OCI-LY7 (cell line): ENCODE measurements at regions not wholly inside any gene's neighbourhood (a gene's known extent, or its start where the extent isn't known, plus 50 kb on each side); places are given as distances from the start of the nearest gene placed in this dataset.

Experiments
- BruUV-seq: library from RNA; stranded (reverse); fragments of 400-500 nt; replicated peaks from 2 replicates; lab custom pipeline; 2021; lab: Mats Ljungman, UMichigan
- CTCF ChIA-PET: fragments of 300-600 bp; sonication (Branson Sonifier 250); formaldehyde crosslinking; loops from one replicate; lab custom pipeline; 2022; ENCODE audit warnings: antibody characterized with exemption; ENCODE audit not compliant: unreplicated experiment; lab: Charles Lee
- POLR2A ChIA-PET: fragments of 300-600 bp; sonication (Branson Sonifier 250); formaldehyde crosslinking; loops from one replicate; lab custom pipeline; 2022; ENCODE audit warnings: antibody characterized with exemption; lab: Charles Lee
- DNase-seq: peaks from one replicate; pipeline ENCODE4 v3.0.0-alpha.2; 2015; ENCODE audit warnings: low spot score
- H2AFZ ChIP-seq: fragments of 200-600 bp; sonication (generic), shearing (Covaris generic); 2 replicates; pipeline ENCODE4 v1.6.1; 2014; ENCODE audit warnings: mild to moderate bottlenecking, antibody characterized with exemption, low read length, moderate library complexity
- H3K27ac ChIP-seq: fragments of 200-600 bp; sonication (generic); 2 replicates; pipeline ENCODE4 v1.5.1; 2014; ENCODE audit warnings: mixed run types, low read depth, mild to moderate bottlenecking, moderate library complexity, low read length, inconsistent platforms; ENCODE audit not compliant: poor library complexity, severe bottlenecking
- H3K36me3 ChIP-seq: fragments of 200-600 bp; sonication (generic); 2 replicates; pipeline ENCODE4 v1.6.1; 2014; ENCODE audit warnings: mild to moderate bottlenecking, antibody characterized with exemption, low read length, moderate library complexity, mixed read lengths; ENCODE audit not compliant: insufficient read depth
- H3K4me1 ChIP-seq: fragments of 200-600 bp; sonication (generic); 2 replicates; pipeline ENCODE4 v1.5.1; 2014; ENCODE audit warnings: mild to moderate bottlenecking, low read length; ENCODE audit not compliant: insufficient read depth, poor library complexity, severe bottlenecking
- H3K4me2 ChIP-seq: fragments of 200-600 bp; sonication (generic); 2 replicates; pipeline ENCODE4 v1.6.1; 2014; ENCODE audit warnings: mild to moderate bottlenecking, low read length
- H3K4me3 ChIP-seq: fragments of 200-600 bp; sonication (generic); 2 replicates; pipeline ENCODE4 v1.5.1; 2014; ENCODE audit warnings: mild to moderate bottlenecking, low read depth, low read length; ENCODE audit not compliant: poor library complexity, severe bottlenecking
- H3K79me2 ChIP-seq: fragments of 200-600 bp; sonication (generic); 2 replicates; pipeline ENCODE4 v1.6.1; 2016; ENCODE audit warnings: low read depth, mild to moderate bottlenecking, low read length, moderate library complexity, mixed read lengths; ENCODE audit not compliant: insufficient read depth
- H3K9me2 ChIP-seq: fragments of 200-600 bp; sonication (generic); 2 replicates; pipeline ENCODE4 v1.6.1; 2016; ENCODE audit warnings: mild to moderate bottlenecking, low read length, mixed read lengths; ENCODE audit not compliant: insufficient read depth
- H3K9me3 ChIP-seq: fragments of 200-600 bp; sonication (generic); 2 replicates; pipeline ENCODE4 v1.6.1; 2014; ENCODE audit warnings: mild to moderate bottlenecking, mixed run types, low read length, mixed read lengths
- H4K20me1 ChIP-seq: fragments of 200-600 bp; sonication (generic); 2 replicates; pipeline ENCODE4 v1.6.1; 2014; ENCODE audit warnings: mild to moderate bottlenecking, antibody characterized with exemption, low read length, moderate library complexity, mixed read lengths; ENCODE audit not compliant: insufficient read depth
- EZH2phosphoT487 ChIP-seq: fragments of 200-600 bp; sonication (generic); IDR thresholded peaks from 2 replicates; pipeline ENCODE4 v1.6.1; 2018; ENCODE audit warnings: low read depth, borderline replicate concordance, mild to moderate bottlenecking, mixed run types, antibody characterized with exemption, low read length, moderate library complexity, mixed read lengths
- intact Hi-C: fragments of 100-400 bp; cut with micrococcal nuclease; formaldehyde crosslinking; loops from one replicate; pipeline ENCODE4 v1.10.0; 2022; ENCODE audit not compliant: unreplicated experiment
- TF ChIP-seq, protein P1 (sequence below): fragments of 200-600 bp; sonication (generic); conservative IDR thresholded peaks from 2 replicates; pipeline ENCODE4 v1.5.1; 2014; ENCODE audit warnings: mild to moderate bottlenecking, antibody characterized with exemption, low read length, moderate library complexity, mixed read lengths

DNA sequence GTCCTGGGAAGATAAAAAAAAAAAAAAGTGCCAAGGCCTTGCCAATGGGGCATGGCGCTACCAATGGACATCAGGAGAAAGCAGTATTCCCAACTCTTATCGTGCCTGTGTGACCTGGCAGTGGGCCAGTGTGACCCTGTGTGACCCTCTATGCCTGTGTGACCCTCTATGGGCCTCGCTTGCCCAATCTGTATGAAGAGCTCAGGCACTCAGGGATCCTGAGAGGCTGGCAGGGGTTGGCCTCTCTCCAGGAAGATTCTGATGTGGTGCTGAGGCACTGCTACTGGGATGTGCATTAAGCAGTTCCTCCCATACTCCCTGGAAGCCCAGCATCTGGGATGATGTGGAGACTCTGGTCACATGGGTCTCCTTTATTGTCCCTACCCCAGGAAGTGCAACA, 179.2 kb downstream of the MACROH2A1 start:
- no peaks in the 10 kb centered on the region for H3K4me1 ChIP-seq
- POLR2A ChIA-PET = interaction anchor here (1.7 kb wide), 1 partner anchor 9 kb away, joined by 4 read pairs; no protein-coding TSS in a partner anchor
- no peaks in the 10 kb centered on the region for H3K9me3 ChIP-seq
- TF ChIP-seq, protein P1, sequence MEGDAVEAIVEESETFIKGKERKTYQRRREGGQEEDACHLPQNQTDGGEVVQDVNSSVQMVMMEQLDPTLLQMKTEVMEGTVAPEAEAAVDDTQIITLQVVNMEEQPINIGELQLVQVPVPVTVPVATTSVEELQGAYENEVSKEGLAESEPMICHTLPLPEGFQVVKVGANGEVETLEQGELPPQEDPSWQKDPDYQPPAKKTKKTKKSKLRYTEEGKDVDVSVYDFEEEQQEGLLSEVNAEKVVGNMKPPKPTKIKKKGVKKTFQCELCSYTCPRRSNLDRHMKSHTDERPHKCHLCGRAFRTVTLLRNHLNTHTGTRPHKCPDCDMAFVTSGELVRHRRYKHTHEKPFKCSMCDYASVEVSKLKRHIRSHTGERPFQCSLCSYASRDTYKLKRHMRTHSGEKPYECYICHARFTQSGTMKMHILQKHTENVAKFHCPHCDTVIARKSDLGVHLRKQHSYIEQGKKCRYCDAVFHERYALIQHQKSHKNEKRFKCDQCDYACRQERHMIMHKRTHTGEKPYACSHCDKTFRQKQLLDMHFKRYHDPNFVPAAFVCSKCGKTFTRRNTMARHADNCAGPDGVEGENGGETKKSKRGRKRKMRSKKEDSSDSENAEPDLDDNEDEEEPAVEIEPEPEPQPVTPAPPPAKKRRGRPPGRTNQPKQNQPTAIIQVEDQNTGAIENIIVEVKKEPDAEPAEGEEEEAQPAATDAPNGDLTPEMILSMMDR = no peak
- TF ChIP-seq EZH2phosphoT487 = no peak
- CTCF ChIA-PET = no interaction called here
- H4K20me1 ChIP-seq = no peaks in the 10 kb centered on the region
- no peak overlapping the region for H3K4me3 ChIP-seq
- BruUV-seq = no TSS peak
- H3K36me3 ChIP-seq = no peaks in the 10 kb centered on the region
- no peak for DNase-seq
- intact Hi-C loops = loop anchor here (5.0 kb wide), 1 partner anchor 112 kb away; no protein-coding TSS in a partner anchor
- H3K4me2 ChIP-seq = no peak overlapping the region
- H2AFZ ChIP-seq = no peak overlapping the region
- H3K27ac ChIP-seq = no peak overlapping the region
- H3K9me2 ChIP-seq = no peaks in the 10 kb centered on the region
- no peaks in the 10 kb centered on the region for H3K79me2 ChIP-seq

DNA sequence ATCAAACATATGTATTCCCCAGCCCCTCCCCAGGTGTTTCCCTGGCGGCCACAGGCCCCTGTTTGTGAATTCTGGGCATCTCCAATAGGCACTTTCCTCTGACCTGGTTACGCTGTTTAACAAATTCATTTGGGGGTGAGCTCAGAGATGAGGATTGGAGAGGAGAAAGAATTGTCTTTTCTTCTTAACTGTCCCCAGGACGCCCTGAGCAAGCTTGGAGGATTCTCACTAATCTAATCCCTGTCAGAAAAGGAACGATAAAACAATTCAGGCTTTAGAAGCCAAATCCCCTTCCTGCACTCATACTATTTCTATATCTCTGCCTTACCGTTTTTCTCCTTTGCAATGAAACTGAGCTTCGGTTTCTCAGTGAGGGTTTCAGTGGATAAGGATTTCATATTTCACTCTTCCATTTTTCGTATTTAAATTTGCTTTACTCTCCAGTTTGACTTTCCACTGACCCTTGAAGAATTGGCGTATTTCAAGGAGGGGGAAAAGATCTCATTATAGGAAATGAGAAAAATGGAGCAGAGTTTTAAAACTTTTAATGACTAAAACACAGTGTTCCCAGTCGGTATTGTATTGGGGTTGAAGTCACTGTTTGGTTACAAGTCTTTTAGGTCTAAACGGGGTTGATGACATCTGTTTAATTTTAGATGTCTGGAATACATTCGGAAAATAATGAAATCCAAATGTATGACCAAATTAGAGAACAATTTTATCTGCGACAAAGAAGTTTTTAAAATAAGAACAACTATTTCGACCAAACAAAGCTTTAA, 180.1 kb downstream of the MACROH2A1 start:
- Histone ChIP-seq H4K20me1 (no peaks in the 10 kb centered on the region), H3K9me3 (no peaks in the 10 kb centered on the region), H3K27ac (no peak overlapping the region), H3K9me2 (no peaks in the 10 kb centered on the region), H3K36me3 (no peaks in the 10 kb centered on the region), H3K4me1 (no peaks in the 10 kb centered on the region), H3K79me2 (no peaks in the 10 kb centered on the region), H3K4me3 (no peak overlapping the region), H2AFZ (no peak overlapping the region), H3K4me2 (no peak overlapping the region)
- intact Hi-C loops = loop anchor here (5.0 kb wide), 1 partner anchor 113 kb away; no protein-coding TSS in a partner anchor
- POLR2A ChIA-PET = interaction anchor here (1.7 kb wide), 1 partner anchor 8 kb away, joined by 4 read pairs; no protein-coding TSS in a partner anchor
- no peak for TF ChIP-seq EZH2phosphoT487
- TF ChIP-seq, protein P1 = no peak
- CTCF ChIA-PET = interaction anchor here (0.6 to 0.8 kb wide), 2 partner anchors 10 to 78 kb away, joined by 3 read pairs; no protein-coding TSS in a partner anchor
- BruUV-seq = no TSS peak
- DNase-seq = no peak

DNA sequence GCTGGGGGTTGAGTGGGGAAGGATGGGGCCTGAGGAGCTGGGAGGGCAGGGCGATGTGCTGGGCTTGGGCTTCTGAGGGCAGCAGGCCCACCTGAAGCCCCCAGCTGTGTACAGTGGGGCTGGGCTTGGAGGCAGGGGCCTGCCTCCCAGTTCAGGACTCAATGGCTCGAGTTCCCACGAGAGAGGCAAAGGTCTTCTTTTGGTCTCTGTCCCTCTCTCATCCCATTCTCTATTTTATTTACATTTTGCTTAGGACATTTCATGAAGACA, 180.6 kb downstream of the MACROH2A1 start:
- no peak for DNase-seq
- Histone ChIP-seq H3K27ac (no peak overlapping the region), H3K79me2 (no peaks in the 10 kb centered on the region), H2AFZ (no peak overlapping the region), H3K4me3 (no peak overlapping the region), H3K9me2 (no peaks in the 10 kb centered on the region), H3K9me3 (no peaks in the 10 kb centered on the region), H3K36me3 (no peaks in the 10 kb centered on the region), H3K4me1 (no peaks in the 10 kb centered on the region), H3K4me2 (no peak overlapping the region), H4K20me1 (no peaks in the 10 kb centered on the region)
- ChIA-PET POLR2A (no interaction called here), CTCF (interaction anchor here (0.6 kb wide), 1 partner anchor 79 kb away, joined by 3 read pairs; no protein-coding TSS in a partner anchor)
- intact Hi-C loops = loop anchor here (5.0 kb wide), 1 partner anchor 114 kb away; no protein-coding TSS in a partner anchor
- TF ChIP-seq, protein P1 = no peak
- no peak for TF ChIP-seq EZH2phosphoT487
- no TSS peak for BruUV-seq
